ENCODE measurements at regions not wholly inside any gene's neighbourhood (a gene's known extent, or its start where the extent isn't known, plus 50 kb on each side); places are given as distances from the start of the nearest gene placed in this dataset.

DNA sequence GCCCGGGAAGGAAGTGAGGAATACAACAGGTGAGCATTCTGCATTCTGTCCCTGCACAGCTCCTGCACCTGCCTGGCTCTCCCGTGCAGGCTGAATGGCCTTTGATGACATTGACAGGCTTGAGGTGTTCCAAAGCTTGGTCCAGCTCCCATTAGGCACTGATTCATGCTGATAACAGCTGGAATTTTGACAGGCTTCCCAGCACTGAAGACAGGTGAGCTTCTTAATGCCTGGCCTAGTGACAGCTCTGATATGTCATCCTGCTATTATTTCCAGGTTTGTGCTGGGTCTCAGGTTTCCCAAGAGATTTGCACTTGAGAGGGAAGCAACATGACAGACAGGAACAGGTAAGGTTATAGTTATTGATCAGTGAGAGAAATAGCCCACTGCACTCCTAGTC, 58.0 kb upstream of the MTNR1B start:
- no peak for DNase-seq
- WGBS, 2 experiments (ENCODE audit: low coverage in 1 of 2, low lambda C conversion rate in 2 of 2, missing lambda C conversion rate in 2 of 2) = 14 to 15% methylated on average over 2 of the region's 2 CpGs
- TF ChIP-seq EZH2phosphoT487 (IDR thresholded peaks at IDR 0.05; ENCODE audit: insufficient read depth, low read depth) (no peak), EZH2 (IDR thresholded peaks at IDR 0.05; ENCODE audit: insufficient read depth, poor library complexity, severe bottlenecking) (no peak)

DNA sequence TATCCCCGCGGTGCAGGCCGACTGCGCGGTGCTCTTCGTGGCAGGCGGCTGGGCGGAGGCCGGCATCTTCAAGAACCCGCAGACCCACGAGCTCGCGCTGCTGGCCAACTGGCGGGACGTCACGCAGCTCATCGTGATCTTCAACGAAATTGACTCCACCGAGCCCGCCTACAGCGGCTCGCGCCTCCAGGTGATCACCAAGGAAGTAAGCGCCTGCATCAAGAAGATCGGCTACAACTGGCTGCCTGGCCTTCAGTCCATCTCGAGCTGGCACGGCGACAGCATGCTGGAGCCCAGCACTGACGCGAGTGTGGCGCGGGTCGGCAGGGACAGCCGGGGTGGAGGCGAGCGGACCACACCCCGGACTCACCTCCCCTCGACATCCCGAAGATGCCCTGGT, 53.9 kb upstream of the MTNR1B start:
- Histone ChIP-seq H3K4me1 (ENCODE audit: insufficient read depth) (no peaks in the 10 kb centered on the region), H3K9ac (no peak overlapping the region), H3F3A (ENCODE audit: insufficient read depth) (no peaks in the 10 kb centered on the region), H3K9me3 (ENCODE audit: low read depth) (no peaks in the 10 kb centered on the region), H3K79me2 (ENCODE audit: insufficient read depth) (no peaks in the 10 kb centered on the region), H3K27me3 (replicated peaks; ENCODE audit: insufficient read depth) (no peaks in the 10 kb centered on the region; the same call in 1 of the 2 replicates), H3K27ac (no peak overlapping the region), H4K20me1 (ENCODE audit: insufficient read depth) (no peaks in the 10 kb centered on the region), H3K36me3 (ENCODE audit: low read depth) (no peaks in the 10 kb centered on the region), H3K9me2 (ENCODE audit: insufficient read depth) (no peaks in the 10 kb centered on the region), H3K4me3 (no peak overlapping the region), H2AFZ (no peak overlapping the region), H3K4me2 (ENCODE audit: unreplicated experiment) (no peak overlapping the region)
- TF ChIP-seq EZH2 (IDR thresholded peaks at IDR 0.05; ENCODE audit: insufficient read depth, poor library complexity, severe bottlenecking) (no peak), EZH2phosphoT487 (IDR thresholded peaks at IDR 0.05; ENCODE audit: insufficient read depth, low read depth) (no peak)
- DNase-seq = no peak
- in situ Hi-C loops (cut with MboI) = no loop called here
- WGBS, 2 experiments (ENCODE audit: low coverage in 1 of 2, low lambda C conversion rate in 2 of 2, missing lambda C conversion rate in 2 of 2) = 81 to 84% methylated on average over 38 to 39 of the region's 39 CpGs

More for the DNA sequence above, 58.0 kb upstream of the MTNR1B start:
- Histone ChIP-seq H3K36me3 (ENCODE audit: low read depth) (no peaks in the 10 kb centered on the region), H3K9ac (no peak overlapping the region), H3F3A (ENCODE audit: insufficient read depth) (no peaks in the 10 kb centered on the region), H4K20me1 (ENCODE audit: insufficient read depth) (no peaks in the 10 kb centered on the region), H2AFZ (no peak overlapping the region), H3K27me3 (replicated peaks; ENCODE audit: insufficient read depth) (no peaks in the 10 kb centered on the region; the same call in 1 of the 2 replicates), H3K9me3 (ENCODE audit: low read depth) (no peaks in the 10 kb centered on the region), H3K4me1 (ENCODE audit: insufficient read depth) (no peaks in the 10 kb centered on the region), H3K4me3 (no peak overlapping the region), H3K79me2 (ENCODE audit: insufficient read depth) (no peaks in the 10 kb centered on the region), H3K9me2 (ENCODE audit: insufficient read depth) (no peaks in the 10 kb centered on the region), H3K4me2 (ENCODE audit: unreplicated experiment) (no peak overlapping the region), H3K27ac (no peak overlapping the region)
- in situ Hi-C loops (cut with MboI) = no loop called here

DNA sequence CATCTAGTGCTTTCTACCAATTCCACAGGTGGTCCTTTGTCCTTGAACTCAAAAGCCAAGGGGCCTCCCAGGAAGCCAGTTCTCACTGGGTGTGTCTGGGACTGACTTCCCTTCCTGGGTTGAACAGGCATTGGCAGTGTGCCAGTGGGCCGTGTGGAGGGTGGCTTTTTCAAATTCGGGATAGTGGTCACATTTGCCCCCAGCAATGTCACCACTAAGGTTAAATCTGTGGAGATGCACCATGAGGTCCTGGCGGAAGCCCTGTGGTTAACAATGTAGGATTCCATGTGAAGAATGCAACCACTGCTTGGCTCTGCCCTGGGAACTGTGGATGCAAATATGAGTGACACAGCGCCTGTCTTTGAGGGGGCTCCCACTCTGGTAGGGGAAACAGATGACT, 53.2 kb upstream of the MTNR1B start:
- in situ Hi-C loops (cut with MboI) = no loop called here
- H3K4me3 ChIP-seq = no peak overlapping the region
- H4K20me1 ChIP-seq (ENCODE audit: insufficient read depth) = no peaks in the 10 kb centered on the region
- H3K4me1 ChIP-seq (ENCODE audit: insufficient read depth) = no peaks in the 10 kb centered on the region
- no peak overlapping the region for H2AFZ ChIP-seq
- H3K9me2 ChIP-seq (ENCODE audit: insufficient read depth) = no peaks in the 10 kb centered on the region
- H3K36me3 ChIP-seq (ENCODE audit: low read depth) = no peaks in the 10 kb centered on the region
- no peaks in the 10 kb centered on the region for H3F3A ChIP-seq (ENCODE audit: insufficient read depth)
- H3K27me3 ChIP-seq (replicated peaks; ENCODE audit: insufficient read depth) = no peaks in the 10 kb centered on the region; the same call in 1 of the 2 replicates
- no peaks in the 10 kb centered on the region for H3K79me2 ChIP-seq (ENCODE audit: insufficient read depth)
- H3K9me3 ChIP-seq (ENCODE audit: low read depth) = no peaks in the 10 kb centered on the region
- 22 to 32% methylated on average over 4 of the region's 4 CpGs for WGBS, 2 experiments (ENCODE audit: low coverage in 1 of 2, low lambda C conversion rate in 2 of 2, missing lambda C conversion rate in 2 of 2)
- no peak for DNase-seq
- no peak overlapping the region for H3K4me2 ChIP-seq (ENCODE audit: unreplicated experiment)
- TF ChIP-seq EZH2 (IDR thresholded peaks at IDR 0.05; ENCODE audit: insufficient read depth, poor library complexity, severe bottlenecking) (no peak), EZH2phosphoT487 (IDR thresholded peaks at IDR 0.05; ENCODE audit: insufficient read depth, low read depth) (no peak)
- H3K27ac ChIP-seq = no peak overlapping the region
- no peak overlapping the region for H3K9ac ChIP-seq

DNA sequence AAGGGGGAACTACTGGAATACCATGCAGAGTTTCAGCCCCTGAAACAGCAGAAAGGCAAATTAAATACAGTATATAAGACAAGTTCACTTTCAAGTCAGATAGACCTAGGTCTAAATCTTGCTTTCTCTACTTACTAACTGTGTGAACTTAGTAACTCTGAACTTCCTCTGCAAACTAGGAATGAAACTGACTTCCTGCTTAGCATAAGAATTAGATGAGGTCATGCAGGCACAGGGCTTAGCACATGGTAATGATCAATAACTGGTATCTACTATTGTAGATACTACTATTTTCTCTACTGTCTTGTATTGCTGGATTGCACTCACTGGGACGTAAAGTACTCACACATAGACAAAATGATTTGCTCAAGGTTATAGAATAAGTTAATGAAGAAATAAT, 51.5 kb upstream of the MTNR1B start:
- Histone ChIP-seq H3K9me2 (ENCODE audit: insufficient read depth) (no peaks in the 10 kb centered on the region), H3K27ac (no peak overlapping the region), H2AFZ (no peak overlapping the region), H3K79me2 (ENCODE audit: insufficient read depth) (no peaks in the 10 kb centered on the region), H3K4me1 (ENCODE audit: insufficient read depth) (no peaks in the 10 kb centered on the region), H3K4me3 (no peak overlapping the region), H3K4me2 (ENCODE audit: unreplicated experiment) (no peak overlapping the region), H4K20me1 (ENCODE audit: insufficient read depth) (no peaks in the 10 kb centered on the region), H3K9me3 (ENCODE audit: low read depth) (no peaks in the 10 kb centered on the region), H3K36me3 (ENCODE audit: low read depth) (no peaks in the 10 kb centered on the region), H3K9ac (no peak overlapping the region), H3F3A (ENCODE audit: insufficient read depth) (no peaks in the 10 kb centered on the region), H3K27me3 (replicated peaks; ENCODE audit: insufficient read depth) (no peaks in the 10 kb centered on the region; the same call in 1 of the 2 replicates)
- TF ChIP-seq EZH2 (IDR thresholded peaks at IDR 0.05; ENCODE audit: insufficient read depth, poor library complexity, severe bottlenecking) = no peak
- no peak for TF ChIP-seq EZH2phosphoT487 (IDR thresholded peaks at IDR 0.05; ENCODE audit: insufficient read depth, low read depth)
- WGBS, 2 experiments (ENCODE audit: low coverage in 1 of 2, low lambda C conversion rate in 2 of 2, missing lambda C conversion rate in 2 of 2) = 10 to 14% methylated on average over 1 of the region's 1 CpG
- in situ Hi-C loops (cut with MboI) = no loop called here
- DNase-seq = no peak

DNA sequence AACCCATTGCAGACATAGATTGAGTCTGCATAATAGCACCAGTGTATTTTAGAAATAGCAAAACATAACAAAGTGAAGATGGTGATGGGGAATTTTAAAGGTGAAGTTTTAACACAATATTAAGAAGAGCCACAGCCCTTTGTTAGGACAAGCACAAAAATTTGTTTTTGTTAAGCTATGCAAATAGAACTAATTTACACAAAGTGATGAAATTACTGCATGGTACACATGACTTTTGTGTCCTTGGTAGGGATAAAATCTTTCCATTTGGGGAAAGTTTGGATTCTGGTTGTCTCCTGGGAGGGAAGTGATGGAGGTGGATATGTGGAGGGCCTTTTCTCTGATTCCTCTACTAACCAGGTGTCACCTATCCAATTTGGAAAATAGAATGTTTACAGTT, 50.4 kb upstream of the MTNR1B start:
- no peaks in the 10 kb centered on the region for H3K4me1 ChIP-seq (ENCODE audit: insufficient read depth)
- no peaks in the 10 kb centered on the region for H3K36me3 ChIP-seq (ENCODE audit: low read depth)
- H3F3A ChIP-seq (ENCODE audit: insufficient read depth) = no peaks in the 10 kb centered on the region
- in situ Hi-C loops (cut with MboI) = no loop called here
- H3K4me3 ChIP-seq = no peak overlapping the region
- H2AFZ ChIP-seq = no peak overlapping the region
- no peaks in the 10 kb centered on the region for H3K9me3 ChIP-seq (ENCODE audit: low read depth)
- no peak overlapping the region for H3K9ac ChIP-seq
- no peak overlapping the region for H3K27ac ChIP-seq
- H3K9me2 ChIP-seq (ENCODE audit: insufficient read depth) = no peaks in the 10 kb centered on the region
- H3K27me3 ChIP-seq (replicated peaks; ENCODE audit: insufficient read depth) = no peaks in the 10 kb centered on the region; the same call in 1 of the 2 replicates
- TF ChIP-seq EZH2phosphoT487 (IDR thresholded peaks at IDR 0.05; ENCODE audit: insufficient read depth, low read depth) = no peak
- no peak for TF ChIP-seq EZH2 (IDR thresholded peaks at IDR 0.05; ENCODE audit: insufficient read depth, poor library complexity, severe bottlenecking)
- H4K20me1 ChIP-seq (ENCODE audit: insufficient read depth) = no peaks in the 10 kb centered on the region
- no peak overlapping the region for H3K4me2 ChIP-seq (ENCODE audit: unreplicated experiment)
- no peak for DNase-seq
- no peaks in the 10 kb centered on the region for H3K79me2 ChIP-seq (ENCODE audit: insufficient read depth)

Data from GM23248 (cell line).